ENCODE measurements at regions not wholly inside any gene's neighbourhood (a gene's known extent, or its start where the extent isn't known, plus 50 kb on each side); places are given as distances from the start of the nearest gene placed in this dataset.

GRCh38 chr10:108410236-108410635, 1245.7 kb upstream of the SORCS1 start:
- no peaks in the 10 kb centered on the region for H3K4me1 ChIP-seq (ENCODE audit: insufficient read depth, low read length)
- no peaks in the 10 kb centered on the region for H3K79me1 ChIP-seq (ENCODE audit: insufficient read depth, low read depth, low read length, poor library complexity, severe bottlenecking)
- H3K36me3 Mint-ChIP-seq (ENCODE audit: insufficient read depth in 1 of 3, low read depth in 3 of 3): no peaks in the 10 kb centered on the region
- no peaks in the 10 kb centered on the region for H4K20me1 ChIP-seq (ENCODE audit: control insufficient read depth, insufficient read depth, insufficient read length)
- no peak overlapping the region for H3K27ac Mint-ChIP-seq
- no peaks in the 10 kb centered on the region for H3K23me2 ChIP-seq (ENCODE audit: insufficient read length, low read depth, low read length, poor library complexity, severe bottlenecking)
- no peaks in the 10 kb centered on the region for H3K4me1 Mint-ChIP-seq
- H3K9me3 ChIP-seq (ENCODE audit: control insufficient read depth, low read depth, low read length): no peaks in the 10 kb centered on the region
- no peak overlapping the region for H3T11ph ChIP-seq (ENCODE audit: low read length)
- no peak overlapping the region for H2BK15ac ChIP-seq (ENCODE audit: low read depth, low read length)
- H3K9me3 Mint-ChIP-seq: no peaks in the 10 kb centered on the region
- H3K27me3 ChIP-seq (ENCODE audit: insufficient read depth, low read length): no peaks in the 10 kb centered on the region
- H3K4ac ChIP-seq (ENCODE audit: low read depth, low read length): no peak overlapping the region
- H3K9ac ChIP-seq (ENCODE audit: extremely low read depth, insufficient read length, low read length): no peak overlapping the region
- H3K27ac ChIP-seq (ENCODE audit: insufficient read length, low read depth, low read length): no peak overlapping the region
- WGBS (ENCODE audit: extremely low coverage, insufficient read length, low lambda C conversion rate): no CpG with 5 or more reads among the region's 1 CpG
- DNase-seq: no peak
- H3K4me3 Mint-ChIP-seq: no peak overlapping the region
- H3K27me3 Mint-ChIP-seq (ENCODE audit: low read depth): no peaks in the 10 kb centered on the region
- no peak for TF ChIP-seq CTCF (conservative IDR thresholded peaks at IDR 0.05)
- H2BK120ac ChIP-seq (ENCODE audit: low read depth, low read length, poor library complexity, severe bottlenecking): no peak overlapping the region
- H4K91ac ChIP-seq (ENCODE audit: insufficient read length, low read depth, low read length): no peak overlapping the region
- no peak overlapping the region for H2AFZ ChIP-seq (ENCODE audit: low read length)
- H3K18ac ChIP-seq (ENCODE audit: insufficient read length, low read depth, low read length): no peak overlapping the region
- H4K8ac ChIP-seq (replicated peaks; ENCODE audit: insufficient read length, low read depth, low read length): no peak overlapping the region
- no peak overlapping the region for H2BK20ac ChIP-seq (ENCODE audit: low read depth, low read length, poor library complexity, severe bottlenecking)
- no peak overlapping the region for H2BK5ac ChIP-seq (ENCODE audit: insufficient read length, low read length)
- H3K56ac ChIP-seq (ENCODE audit: insufficient read length, low read depth, low read length): no peak overlapping the region
- H3K23ac ChIP-seq (ENCODE audit: insufficient read length, low read depth, low read length): no peak overlapping the region
- H3K14ac ChIP-seq (ENCODE audit: insufficient read depth, low read length): no peak overlapping the region
- no peak overlapping the region for H2AK5ac ChIP-seq (ENCODE audit: insufficient read length, low read length)
- H3K4me2 ChIP-seq (ENCODE audit: insufficient read depth, insufficient read length, low read length): no peak overlapping the region
- no peaks in the 10 kb centered on the region for H3K79me2 ChIP-seq (ENCODE audit: insufficient read depth, low read length)
- no peak overlapping the region for H4K5ac ChIP-seq (ENCODE audit: insufficient read length, low read depth, low read length)
- no peak overlapping the region for H2BK12ac ChIP-seq (ENCODE audit: insufficient read length, low read depth, low read length)

All from H9 (cell line).